ENCODE measurements at regions not wholly inside any gene's neighbourhood (a gene's known extent, or its start where the extent isn't known, plus 50 kb on each side); places are given as distances from the start of the nearest gene placed in this dataset.

GRCh38 chr6:18335948-18336347 is 51.2 kb upstream of the RNF144B start:
- no peak for DNase-seq (ENCODE audit: low read depth)
- H3K4me3 ChIP-seq (ENCODE audit: low read length), result no peak overlapping the region
- no peak for TF ChIP-seq CTCF (conservative IDR thresholded peaks at IDR 0.05; ENCODE audit: low read depth, low read length)

- no peak for DNase-seq (ENCODE audit: low read depth)
- no peak for TF ChIP-seq CTCF (conservative IDR thresholded peaks at IDR 0.05; ENCODE audit: low read depth, low read length)
- H3K4me3 ChIP-seq (ENCODE audit: low read length), result no peak overlapping the region
Observed at GRCh38 chr6:18334251-18334650, 52.9 kb upstream of the RNF144B start.

GRCh38 chr6:18330548-18331081 is 56.5 kb upstream of the RNF144B start:
- DNase-seq (ENCODE audit: low read depth), result no peak
- no peak for TF ChIP-seq CTCF (conservative IDR thresholded peaks at IDR 0.05; ENCODE audit: low read depth, low read length)

GRCh38 chr6:18329776-18330175 is 57.4 kb upstream of the RNF144B start:
- H3K4me3 ChIP-seq (ENCODE audit: low read length), result no peak overlapping the region
- DNase-seq (ENCODE audit: low read depth), result no peak
- TF ChIP-seq CTCF (conservative IDR thresholded peaks at IDR 0.05; ENCODE audit: low read depth, low read length), result no peak

More at GRCh38 chr6:18330548-18331081, 56.5 kb upstream of the RNF144B start:
- no peak overlapping the region for H3K4me3 ChIP-seq (ENCODE audit: low read length)

GRCh38 chr6:18328540-18328939 is 58.6 kb upstream of the RNF144B start:
- no peak for DNase-seq (ENCODE audit: low read depth)
- no peak for TF ChIP-seq CTCF (conservative IDR thresholded peaks at IDR 0.05; ENCODE audit: low read depth, low read length)
- no peak overlapping the region for H3K4me3 ChIP-seq (ENCODE audit: low read length)

GRCh38 chr6:18328070-18328469 is 59.1 kb upstream of the RNF144B start:
- DNase-seq (ENCODE audit: low read depth), result no peak
- H3K4me3 ChIP-seq (ENCODE audit: low read length), result no peak overlapping the region
- no peak for TF ChIP-seq CTCF (conservative IDR thresholded peaks at IDR 0.05; ENCODE audit: low read depth, low read length)

GRCh38 chr6:18327626-18328025 is 59.5 kb upstream of the RNF144B start:
- no peak overlapping the region for H3K4me3 ChIP-seq (ENCODE audit: low read length)
- no peak for DNase-seq (ENCODE audit: low read depth)
- TF ChIP-seq CTCF (conservative IDR thresholded peaks at IDR 0.05; ENCODE audit: low read depth, low read length), result no peak

Measured in retinal pigment epithelial cell (primary cell).